Endothelial cell of umbilical vein (primary cell): ENCODE measurements at regions not wholly inside any gene's neighbourhood (a gene's known extent, or its start where the extent isn't known, plus 50 kb on each side); places are given as distances from the start of the nearest gene placed in this dataset.

Experiments used
- BruUV-seq: library from RNA; stranded (reverse); fragments of 400-500 nt; replicated peaks from 2 replicates; lab custom pipeline; 2021; lab: Mats Ljungman, UMichigan
- CTCF ChIA-PET: fragments of 300-600, 350-600 bp; sonication (Branson Sonifier 250); formaldehyde crosslinking; loops from one replicate; lab custom pipeline; 2021; ENCODE audit warnings: antibody characterized with exemption, inconsistent platforms; lab: Charles Lee
- POLR2A ChIA-PET: fragments of 300-600, 350-600 bp; sonication (Branson Sonifier 250); formaldehyde crosslinking; loops from one replicate; lab custom pipeline; 2021; ENCODE audit warnings: antibody characterized with exemption, inconsistent platforms; lab: Charles Lee
- DNase-seq: peaks from one replicate; pipeline ENCODE4 v3.0.0-alpha.2; 2011; ENCODE audit warnings: low read depth, low spot score
- FAIRE-seq: peaks from 2 replicates; lab custom pipeline; 2011; peaks lifted over from hg19 to GRCh38; lab: Jason Lieb, UNC
- H2AFZ ChIP-seq: 2 replicates; pipeline ENCODE4 v1.6.0; 2012; ENCODE audit warnings: low read depth, low read length, control low read depth, inconsistent platforms
- H3K27ac ChIP-seq: 2 replicates; pipeline ENCODE4 v1.5.1; 2011; ENCODE audit warnings: low read depth, mild to moderate bottlenecking, control low read depth, low read length, moderate library complexity; ENCODE audit not compliant: insufficient read depth
- H3K27me3 ChIP-seq, 2 experiments: 2 replicates each; pipeline versions ENCODE4 v1.6.0 to v1.6.1; 2011; ENCODE audit warnings: low read length in 2 of 2, mixed read lengths in 1 of 2; ENCODE audit not compliant: control insufficient read depth in 2 of 2, insufficient read depth in 2 of 2
- H3K36me3 ChIP-seq, 2 experiments: 2 replicates in 1 of 2; 3 replicates in 1 of 2; pipeline ENCODE4 v1.5.1; 2011; ENCODE audit warnings: low read length in 2 of 2, mild to moderate bottlenecking in 1 of 2, moderate library complexity in 1 of 2; ENCODE audit not compliant: control insufficient read depth in 2 of 2, insufficient read depth in 2 of 2; ENCODE audit errors: extremely low read depth in 1 of 2
- H3K4me1 ChIP-seq: 3 replicates; pipeline ENCODE4 v1.5.1; 2011; ENCODE audit warnings: mild to moderate bottlenecking, low read length; ENCODE audit not compliant: control insufficient read depth, insufficient read depth; ENCODE audit errors: extremely low read depth
- H3K4me2 ChIP-seq: 2 replicates; pipeline ENCODE4 v1.6.1; 2011; ENCODE audit warnings: low read length, control low read depth, mixed read lengths; ENCODE audit not compliant: insufficient read depth
- H3K4me3 ChIP-seq, 3 experiments: fragments of 200-600 bp in 1 of 3; sonication (generic), shearing (Covaris generic) in 1 of 3; replicated peaks in 1 of 3; 2 replicates each; pipeline ENCODE4 v1.5.1; 2011 to 2016; ENCODE audit warnings: control low read depth in 3 of 3, low read length in 3 of 3, mild to moderate bottlenecking in 2 of 3, inconsistent platforms in 1 of 3, low read depth in 1 of 3, moderate library complexity in 1 of 3; ENCODE audit not compliant: insufficient read depth in 1 of 3
- H3K79me2 ChIP-seq: 2 replicates; pipeline ENCODE4 v1.6.0; 2012; ENCODE audit warnings: low read length, inconsistent platforms; ENCODE audit not compliant: control insufficient read depth, insufficient read depth
- H3K9ac ChIP-seq: replicated peaks from 2 replicates; pipeline ENCODE3; 2011; ENCODE audit warnings: low read length, control low read depth; ENCODE audit not compliant: insufficient read depth; ENCODE audit errors: extremely low read depth
- H3K9me1 ChIP-seq: replicated peaks from 3 replicates; pipeline ENCODE4 v1.6.0; 2011; ENCODE audit warnings: mild to moderate bottlenecking, low read length; ENCODE audit not compliant: control insufficient read depth, insufficient read depth; ENCODE audit errors: extremely low read depth
- H3K9me3 ChIP-seq: replicated peaks from 2 replicates; pipeline ENCODE4 v1.5.1; 2012; ENCODE audit warnings: low read length, inconsistent platforms; ENCODE audit not compliant: control insufficient read depth, insufficient read depth
- H4K20me1 ChIP-seq: replicated peaks from 2 replicates; pipeline ENCODE3; 2011; ENCODE audit warnings: mild to moderate bottlenecking, low read length; ENCODE audit not compliant: control insufficient read depth, insufficient read depth; ENCODE audit errors: extremely low read depth
- EZH2 ChIP-seq: IDR thresholded peaks from 2 replicates; pipeline ENCODE4 v1.6.1; 2012; ENCODE audit warnings: borderline replicate concordance, low read depth, mild to moderate bottlenecking, moderate library complexity, low read length, inconsistent platforms; ENCODE audit not compliant: severe bottlenecking
- FOS ChIP-seq: IDR thresholded peaks from 2 replicates; pipeline ENCODE4 v1.6.1; 2011; ENCODE audit warnings: mild to moderate bottlenecking, low read length, moderate library complexity, borderline replicate concordance; ENCODE audit not compliant: insufficient read depth
- GATA2 ChIP-seq: IDR thresholded peaks from 2 replicates; pipeline ENCODE4 v1.7.0; 2011; ENCODE audit warnings: low read depth, mild to moderate bottlenecking, moderate library complexity, mixed read lengths, low read length; ENCODE audit not compliant: insufficient read length, insufficient read depth
- JUN ChIP-seq: IDR thresholded peaks from 2 replicates; pipeline ENCODE4 v1.6.1; 2011; ENCODE audit warnings: borderline replicate concordance, low read depth; ENCODE audit not compliant: insufficient read length, insufficient read depth
- MYC ChIP-seq: IDR thresholded peaks from one replicate; pipeline ENCODE4 v1.6.1; 2011; ENCODE audit warnings: mild to moderate bottlenecking, low read depth, low read length
- POLR2A ChIP-seq: IDR thresholded peaks from 2 replicates; pipeline ENCODE4 v1.6.1; 2012; ENCODE audit warnings: low read depth, mild to moderate bottlenecking, control low read depth, low read length
- POLR2AphosphoS5 ChIP-seq: IDR thresholded peaks from 2 replicates; pipeline ENCODE4 v1.6.1; 2012; ENCODE audit warnings: low read depth, mild to moderate bottlenecking, control low read depth, low read length, moderate library complexity; ENCODE audit not compliant: insufficient read depth
- dilution Hi-C: fragments of 300-500 bp; cut with MboI; formaldehyde crosslinking; loops from one replicate; pipeline ENCODE4 v1.15.0; 2019; ENCODE audit warnings: low sequenced_read_pairs; ENCODE audit not compliant: extremely low pct_ligation_motif_present
- intact Hi-C: fragments of 100-400 bp; cut with micrococcal nuclease; formaldehyde crosslinking; loops from one replicate; pipeline ENCODE4 v1.10.0; 2022
- TF ChIP-seq, protein P1 (sequence below): IDR thresholded peaks from 2 replicates; pipeline ENCODE4 v1.6.1; 2011; ENCODE audit not compliant: insufficient read depth, insufficient read length
- TF ChIP-seq, protein P2 (sequence below), 2 donors: IDR thresholded peaks; 1 replicate in 1 of 2; 2 replicates in 1 of 2; pipeline ENCODE4 v1.5.1; 2011; ENCODE audit warnings: low read length in 2 of 2, mild to moderate bottlenecking in 2 of 2, moderate library complexity in 2 of 2, control low read depth in 1 of 2, inconsistent platforms in 1 of 2, low read depth in 1 of 2; ENCODE audit not compliant: insufficient read depth in 1 of 2; ENCODE audit errors: extremely low read depth in 1 of 2

- intact Hi-C loops (no loop called here), dilution Hi-C loops (no loop called here)
- ChIA-PET POLR2A (no interaction called here), CTCF (interaction anchor here (0.8 kb wide), 1 partner anchor 394 kb away, joined by 3 read pairs; no protein-coding TSS in a partner anchor)
- DNase-seq (no peak), FAIRE-seq (no peak)
- Histone ChIP-seq H3K4me1 (no peaks in the 10 kb centered on the region), H3K36me3 (no peaks in the 10 kb centered on the region), H4K20me1 (no peaks in the 10 kb centered on the region), H3K27ac (no peak overlapping the region), H3K27me3 (no peaks in the 10 kb centered on the region), H3K4me2 (no peak overlapping the region), H2AFZ (no peak overlapping the region), H3K9ac (no peak overlapping the region), H3K79me2 (no peaks in the 10 kb centered on the region), H3K9me3 (no peaks in the 10 kb centered on the region), H3K9me1 (no peaks in the 10 kb centered on the region), H3K4me3 (no peak overlapping the region)
- BruUV-seq: no TSS peak
- TF ChIP-seq FOS (no peak), EZH2 (no peak), GATA2 (no peak), POLR2AphosphoS5 (no peak), JUN (no peak), POLR2A (no peak), MYC (no peak)
- TF ChIP-seq, protein P1, sequence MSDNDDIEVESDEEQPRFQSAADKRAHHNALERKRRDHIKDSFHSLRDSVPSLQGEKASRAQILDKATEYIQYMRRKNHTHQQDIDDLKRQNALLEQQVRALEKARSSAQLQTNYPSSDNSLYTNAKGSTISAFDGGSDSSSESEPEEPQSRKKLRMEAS: no peak
- TF ChIP-seq, protein P2, sequence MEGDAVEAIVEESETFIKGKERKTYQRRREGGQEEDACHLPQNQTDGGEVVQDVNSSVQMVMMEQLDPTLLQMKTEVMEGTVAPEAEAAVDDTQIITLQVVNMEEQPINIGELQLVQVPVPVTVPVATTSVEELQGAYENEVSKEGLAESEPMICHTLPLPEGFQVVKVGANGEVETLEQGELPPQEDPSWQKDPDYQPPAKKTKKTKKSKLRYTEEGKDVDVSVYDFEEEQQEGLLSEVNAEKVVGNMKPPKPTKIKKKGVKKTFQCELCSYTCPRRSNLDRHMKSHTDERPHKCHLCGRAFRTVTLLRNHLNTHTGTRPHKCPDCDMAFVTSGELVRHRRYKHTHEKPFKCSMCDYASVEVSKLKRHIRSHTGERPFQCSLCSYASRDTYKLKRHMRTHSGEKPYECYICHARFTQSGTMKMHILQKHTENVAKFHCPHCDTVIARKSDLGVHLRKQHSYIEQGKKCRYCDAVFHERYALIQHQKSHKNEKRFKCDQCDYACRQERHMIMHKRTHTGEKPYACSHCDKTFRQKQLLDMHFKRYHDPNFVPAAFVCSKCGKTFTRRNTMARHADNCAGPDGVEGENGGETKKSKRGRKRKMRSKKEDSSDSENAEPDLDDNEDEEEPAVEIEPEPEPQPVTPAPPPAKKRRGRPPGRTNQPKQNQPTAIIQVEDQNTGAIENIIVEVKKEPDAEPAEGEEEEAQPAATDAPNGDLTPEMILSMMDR (IDR thresholded peaks at IDR 0.05; ENCODE audit: extremely low read depth in 1 of 2, insufficient read depth in 1 of 2, low read depth in 1 of 2, low read length in 2 of 2): no peak
These were observed 130.1 kb upstream of the CDH20 start for GRCh38 chr18:61203151-61203550.
